ENCODE measurements at regions not wholly inside any gene's neighbourhood (a gene's known extent, or its start where the extent isn't known, plus 50 kb on each side); places are given as distances from the start of the nearest gene placed in this dataset.

DNA sequence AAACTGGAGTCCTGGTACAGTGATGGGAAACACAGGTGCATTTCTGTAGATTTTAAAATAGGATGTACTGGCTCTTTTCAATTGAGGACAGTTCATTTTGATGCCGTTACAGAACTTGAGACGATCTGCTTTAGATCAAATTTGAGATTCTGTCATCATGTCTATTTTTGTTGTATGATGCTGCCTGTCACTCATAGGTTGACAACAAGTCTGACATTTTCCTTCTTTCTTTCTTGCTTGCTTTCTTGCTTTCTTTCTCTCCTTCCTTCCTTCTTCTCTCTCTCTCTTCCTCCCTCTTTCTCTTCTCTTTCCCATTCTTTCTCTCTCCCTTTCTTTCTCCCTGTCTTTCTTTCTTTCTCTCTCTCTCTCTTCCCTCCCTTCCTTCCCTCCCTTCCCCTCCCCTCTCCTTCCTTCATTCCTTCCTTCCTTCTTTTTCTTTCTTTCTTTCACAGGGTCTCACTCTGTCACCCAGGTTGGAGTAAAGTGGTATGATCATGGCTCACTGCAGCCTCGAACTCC lies 152.6 kb upstream of the SGK1 start:
- H3K36me3 Mint-ChIP-seq (ENCODE audit: unreplicated experiment) = no peaks in the 10 kb centered on the region
- TF ChIP-seq, protein P1, sequence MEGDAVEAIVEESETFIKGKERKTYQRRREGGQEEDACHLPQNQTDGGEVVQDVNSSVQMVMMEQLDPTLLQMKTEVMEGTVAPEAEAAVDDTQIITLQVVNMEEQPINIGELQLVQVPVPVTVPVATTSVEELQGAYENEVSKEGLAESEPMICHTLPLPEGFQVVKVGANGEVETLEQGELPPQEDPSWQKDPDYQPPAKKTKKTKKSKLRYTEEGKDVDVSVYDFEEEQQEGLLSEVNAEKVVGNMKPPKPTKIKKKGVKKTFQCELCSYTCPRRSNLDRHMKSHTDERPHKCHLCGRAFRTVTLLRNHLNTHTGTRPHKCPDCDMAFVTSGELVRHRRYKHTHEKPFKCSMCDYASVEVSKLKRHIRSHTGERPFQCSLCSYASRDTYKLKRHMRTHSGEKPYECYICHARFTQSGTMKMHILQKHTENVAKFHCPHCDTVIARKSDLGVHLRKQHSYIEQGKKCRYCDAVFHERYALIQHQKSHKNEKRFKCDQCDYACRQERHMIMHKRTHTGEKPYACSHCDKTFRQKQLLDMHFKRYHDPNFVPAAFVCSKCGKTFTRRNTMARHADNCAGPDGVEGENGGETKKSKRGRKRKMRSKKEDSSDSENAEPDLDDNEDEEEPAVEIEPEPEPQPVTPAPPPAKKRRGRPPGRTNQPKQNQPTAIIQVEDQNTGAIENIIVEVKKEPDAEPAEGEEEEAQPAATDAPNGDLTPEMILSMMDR (IDR thresholded peaks at IDR 0.05; ENCODE audit: partially characterized antibody, unreplicated experiment) = no peak
- no peaks in the 10 kb centered on the region for H3K27me3 Mint-ChIP-seq (ENCODE audit: unreplicated experiment)
- DNase-seq = no peak
- H3K27ac Mint-ChIP-seq (ENCODE audit: unreplicated experiment) = no peak overlapping the region
- H3K4me3 Mint-ChIP-seq (ENCODE audit: unreplicated experiment) = no peak overlapping the region
- no peaks in the 10 kb centered on the region for H3K9me3 Mint-ChIP-seq (ENCODE audit: unreplicated experiment)
- H3K4me1 Mint-ChIP-seq (ENCODE audit: low read depth, unreplicated experiment) = peaks cover 2% of the 10 kb centered on the region

DNA sequence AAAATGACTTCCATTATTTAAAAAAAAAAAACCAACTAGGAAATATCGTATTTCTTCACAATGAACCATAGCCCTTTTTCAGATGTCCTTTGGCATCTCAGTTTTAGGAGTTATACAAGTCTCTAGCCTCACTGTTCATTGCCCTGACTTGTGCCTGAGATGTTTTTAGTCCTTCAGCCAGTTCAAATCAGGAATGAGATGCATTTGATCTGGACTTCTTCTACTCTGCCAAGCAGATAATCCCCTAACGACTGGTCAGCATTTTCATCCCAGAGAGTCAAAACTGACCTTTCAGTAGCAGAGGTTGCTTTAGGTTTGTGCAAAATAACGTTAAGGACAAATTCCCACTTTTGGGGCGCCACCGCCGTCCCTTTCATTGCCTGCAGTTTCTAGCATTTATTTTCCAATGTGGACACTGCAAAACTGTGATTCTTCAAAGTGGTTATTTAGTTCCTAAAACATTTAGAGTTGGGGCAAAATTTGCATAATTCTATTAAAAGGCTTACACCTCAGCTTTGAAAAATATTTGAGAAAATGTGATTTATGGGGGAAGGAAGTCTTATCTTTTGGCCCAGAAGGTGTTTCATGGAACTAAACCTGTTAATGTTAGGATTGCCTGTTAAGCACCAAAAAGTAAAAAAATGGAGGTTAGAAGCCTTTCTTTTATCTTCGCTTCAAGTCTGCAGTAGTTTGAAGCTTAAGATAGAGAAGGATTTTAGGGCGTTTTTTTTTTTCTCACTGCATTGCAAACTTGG lies 152.0 kb upstream of the SGK1 start:
- H3K4me3 Mint-ChIP-seq (ENCODE audit: unreplicated experiment) = no peak overlapping the region
- no peak overlapping the region for H3K27ac Mint-ChIP-seq (ENCODE audit: unreplicated experiment)
- H3K36me3 Mint-ChIP-seq (ENCODE audit: unreplicated experiment) = no peaks in the 10 kb centered on the region
- no peaks in the 10 kb centered on the region for H3K27me3 Mint-ChIP-seq (ENCODE audit: unreplicated experiment)
- no peak for DNase-seq
- H3K9me3 Mint-ChIP-seq (ENCODE audit: unreplicated experiment) = no peaks in the 10 kb centered on the region
- H3K4me1 Mint-ChIP-seq (ENCODE audit: low read depth, unreplicated experiment) = peaks cover 2% of the 10 kb centered on the region
- TF ChIP-seq, protein P1 (IDR thresholded peaks at IDR 0.05; ENCODE audit: partially characterized antibody, unreplicated experiment) = no peak

DNA sequence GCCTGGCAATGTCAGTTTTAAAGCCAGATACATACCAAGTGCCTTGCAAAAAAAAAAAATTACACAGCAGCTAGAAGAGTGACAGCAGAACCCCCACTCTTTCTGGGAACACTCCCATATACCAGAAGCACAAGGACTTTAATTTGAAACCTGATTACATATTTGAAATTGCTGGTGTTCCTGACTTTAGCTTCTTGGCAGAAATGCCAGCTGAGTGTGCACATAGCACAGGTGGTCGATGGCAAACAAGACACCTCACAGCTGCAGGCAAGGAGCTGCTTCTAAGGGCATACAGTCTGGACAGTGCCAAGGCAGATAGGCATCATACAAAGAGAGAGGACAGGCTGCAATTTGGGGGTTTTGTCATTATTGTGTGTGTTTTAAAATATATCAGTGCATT lies 150.7 kb upstream of the SGK1 start:
- no peaks in the 10 kb centered on the region for H3K27me3 Mint-ChIP-seq (ENCODE audit: unreplicated experiment)
- no peak overlapping the region for H3K27ac Mint-ChIP-seq (ENCODE audit: unreplicated experiment)
- no peaks in the 10 kb centered on the region for H3K36me3 Mint-ChIP-seq (ENCODE audit: unreplicated experiment)
- no peak for DNase-seq
- peaks cover 2% of the 10 kb centered on the region for H3K4me1 Mint-ChIP-seq (ENCODE audit: low read depth, unreplicated experiment)
- H3K9me3 Mint-ChIP-seq (ENCODE audit: unreplicated experiment) = no peaks in the 10 kb centered on the region
- H3K4me3 Mint-ChIP-seq (ENCODE audit: unreplicated experiment) = no peak overlapping the region
- TF ChIP-seq, protein P1 (IDR thresholded peaks at IDR 0.05; ENCODE audit: partially characterized antibody, unreplicated experiment) = no peak

DNA sequence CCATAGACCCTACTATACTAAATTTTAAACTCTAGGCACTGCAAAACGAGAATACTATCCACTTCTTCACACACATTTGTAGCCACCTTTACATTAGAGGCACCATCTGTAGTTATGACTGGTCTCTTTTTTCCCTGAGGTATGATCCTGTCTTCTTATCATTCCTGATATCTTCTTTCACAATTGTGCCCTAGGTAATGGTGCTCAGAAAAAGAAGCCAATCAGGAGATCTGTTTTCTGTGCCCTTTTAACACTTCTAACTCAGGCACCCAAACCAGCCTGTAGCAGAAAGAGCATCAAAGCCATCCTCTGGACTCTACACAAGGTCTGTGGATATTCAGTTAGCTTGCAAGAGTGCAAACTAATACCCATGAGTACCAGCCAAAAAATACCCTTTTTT lies 149.7 kb upstream of the SGK1 start:
- Mint-ChIP-seq H3K27me3 (ENCODE audit: unreplicated experiment) (no peaks in the 10 kb centered on the region), H3K4me3 (ENCODE audit: unreplicated experiment) (no peak overlapping the region), H3K27ac (ENCODE audit: unreplicated experiment) (no peak overlapping the region), H3K36me3 (ENCODE audit: unreplicated experiment) (no peaks in the 10 kb centered on the region), H3K9me3 (ENCODE audit: unreplicated experiment) (no peaks in the 10 kb centered on the region), H3K4me1 (ENCODE audit: low read depth, unreplicated experiment) (peaks cover 2% of the 10 kb centered on the region)
- DNase-seq = no peak
- TF ChIP-seq, protein P1 (IDR thresholded peaks at IDR 0.05; ENCODE audit: partially characterized antibody, unreplicated experiment) = no peak

DNA sequence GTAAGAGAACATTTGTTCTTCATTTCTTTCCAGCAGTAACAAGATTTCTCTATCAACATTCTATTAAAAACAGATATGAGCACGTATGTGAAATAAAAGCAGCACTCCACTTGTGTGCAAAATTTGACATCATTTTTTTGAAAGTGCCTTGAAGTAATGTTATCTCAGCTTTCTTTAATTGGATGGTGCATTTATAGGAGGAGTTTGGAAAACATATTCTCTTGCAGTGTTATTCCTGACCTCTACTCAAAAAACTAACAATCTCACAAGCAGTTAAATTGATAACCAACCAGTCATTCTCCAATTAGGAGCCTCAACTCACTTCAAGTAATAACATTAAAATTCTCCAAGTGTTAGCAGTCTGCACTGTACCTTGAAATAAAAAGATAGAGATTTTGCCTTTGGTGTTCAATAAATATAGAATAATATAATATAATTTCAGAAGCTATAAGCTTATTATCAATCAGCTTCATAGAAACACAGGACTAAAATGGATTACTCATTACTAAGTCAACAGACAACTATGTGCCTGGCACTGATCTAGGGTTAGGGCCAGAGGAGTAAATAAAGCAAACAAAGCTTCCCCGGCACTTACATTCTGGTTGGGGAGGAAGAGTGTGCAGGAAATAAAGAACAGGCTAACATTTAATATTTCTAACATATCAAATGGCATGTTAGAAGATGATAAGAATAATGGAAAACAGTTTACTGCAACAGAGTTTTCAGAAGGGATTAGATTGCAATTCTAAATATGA lies 149.0 kb upstream of the SGK1 start:
- TF ChIP-seq, protein P1 (IDR thresholded peaks at IDR 0.05; ENCODE audit: partially characterized antibody, unreplicated experiment) = no peak
- Mint-ChIP-seq H3K4me1 (ENCODE audit: low read depth, unreplicated experiment) (peaks cover 2% of the 10 kb centered on the region), H3K27me3 (ENCODE audit: unreplicated experiment) (no peaks in the 10 kb centered on the region), H3K36me3 (ENCODE audit: unreplicated experiment) (no peaks in the 10 kb centered on the region), H3K9me3 (ENCODE audit: unreplicated experiment) (no peaks in the 10 kb centered on the region), H3K27ac (ENCODE audit: unreplicated experiment) (no peak overlapping the region), H3K4me3 (ENCODE audit: unreplicated experiment) (no peak overlapping the region)
- DNase-seq = no peak

Measured in glutamatergic neuron (in vitro differentiated cells).